ENCODE measurements at regions not wholly inside any gene's neighbourhood (a gene's known extent, or its start where the extent isn't known, plus 50 kb on each side); places are given as distances from the start of the nearest gene placed in this dataset.

DNA sequence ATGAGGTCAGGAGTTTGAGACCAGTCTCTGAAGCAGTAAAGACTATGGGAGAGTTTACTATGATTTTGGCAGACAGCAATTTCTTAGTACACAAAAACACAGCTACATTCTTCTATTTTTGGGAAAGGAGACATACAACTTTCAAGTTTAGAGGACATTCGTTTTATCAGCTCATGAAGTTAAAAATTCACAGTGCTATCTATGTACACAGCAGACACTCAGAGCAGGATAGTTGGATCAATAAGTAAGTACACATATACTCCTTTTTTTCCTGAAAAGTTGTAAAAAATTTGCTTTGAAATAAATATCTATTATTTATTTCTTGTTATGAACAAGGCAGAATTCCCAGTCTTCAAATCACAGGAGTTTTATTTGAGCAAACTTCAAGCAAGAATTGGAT is 159.7 kb downstream of the SERPINI1 start:
- no peak for FAIRE-seq

DNA sequence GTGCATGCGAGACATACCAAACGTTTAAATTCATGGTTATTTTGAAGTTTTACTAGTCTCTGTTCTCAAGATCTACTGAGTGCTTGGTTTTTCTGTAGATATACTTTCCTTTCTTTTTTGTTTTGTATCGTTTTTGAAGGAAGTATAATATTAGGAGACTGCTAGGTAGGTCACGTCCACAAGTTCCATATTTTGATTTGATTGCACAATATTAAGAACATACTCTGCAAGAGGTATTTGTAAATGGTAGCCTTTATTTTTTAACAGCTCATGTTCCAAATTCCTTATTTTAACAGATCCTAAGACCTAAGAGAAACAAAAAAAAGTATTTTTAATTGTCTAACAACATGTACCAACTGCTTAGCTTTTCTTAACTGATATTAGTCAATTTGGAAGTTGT is 156.7 kb downstream of the SERPINI1 start:
- no peak for FAIRE-seq

DNA sequence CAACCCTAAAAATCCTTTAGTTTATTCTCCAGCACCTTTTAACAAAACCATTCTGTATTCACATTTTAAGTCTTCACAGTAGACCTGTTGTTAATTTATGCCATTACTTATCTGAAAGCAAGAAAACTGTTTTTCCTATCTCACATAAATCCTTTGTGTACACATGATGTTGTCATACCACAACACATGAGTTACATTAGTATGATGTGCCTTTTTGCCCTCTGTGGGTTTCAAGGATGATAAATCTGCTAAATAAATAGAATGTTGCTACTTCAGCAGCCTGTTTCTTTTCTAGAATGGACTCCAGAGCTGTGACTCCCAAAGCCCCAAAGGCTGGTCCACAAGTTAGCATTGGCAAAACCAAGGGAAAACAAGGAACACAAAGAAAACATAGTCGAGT is 151.6 kb downstream of the SERPINI1 start:
- FAIRE-seq: no peak

DNA sequence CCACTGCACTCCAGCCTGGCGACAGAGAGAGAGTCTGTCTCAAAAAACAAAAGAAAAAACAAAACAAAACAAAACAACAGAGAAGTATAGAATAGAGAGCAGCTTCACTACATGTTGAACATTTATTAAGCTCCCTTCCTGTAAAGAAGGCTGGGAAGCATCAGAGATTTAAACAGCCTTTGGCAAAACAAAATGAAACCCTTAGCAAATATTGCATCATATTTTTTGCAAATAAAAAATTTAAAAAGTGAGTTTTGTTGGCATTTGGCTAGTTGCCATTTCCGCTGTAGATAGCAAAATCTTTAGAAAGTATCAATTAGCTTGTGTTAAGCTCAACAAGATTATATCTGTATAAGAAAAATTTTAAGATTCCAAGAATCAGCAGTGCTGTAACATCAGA is 151.2 kb downstream of the SERPINI1 start:
- no peak for FAIRE-seq

DNA sequence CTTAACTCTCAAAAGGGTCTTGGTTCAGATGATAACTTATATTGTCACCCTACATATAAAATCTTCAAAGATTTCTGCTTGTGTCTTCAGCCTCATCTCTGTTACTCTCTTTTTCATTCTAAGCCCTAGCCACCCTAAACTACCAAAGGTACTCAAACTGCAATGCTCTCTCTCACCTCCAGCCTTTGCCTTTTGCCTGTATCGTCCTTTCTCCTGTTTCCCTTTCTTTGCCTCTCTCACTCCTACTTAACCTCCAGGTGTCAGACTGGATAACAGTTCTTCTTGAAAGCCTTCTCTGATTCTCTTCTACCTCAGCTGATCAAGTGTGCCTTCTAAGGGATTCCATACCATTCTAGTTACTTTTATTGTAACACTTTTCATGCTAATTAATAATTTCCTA is 149.8 kb downstream of the SERPINI1 start:
- FAIRE-seq: no peak

DNA sequence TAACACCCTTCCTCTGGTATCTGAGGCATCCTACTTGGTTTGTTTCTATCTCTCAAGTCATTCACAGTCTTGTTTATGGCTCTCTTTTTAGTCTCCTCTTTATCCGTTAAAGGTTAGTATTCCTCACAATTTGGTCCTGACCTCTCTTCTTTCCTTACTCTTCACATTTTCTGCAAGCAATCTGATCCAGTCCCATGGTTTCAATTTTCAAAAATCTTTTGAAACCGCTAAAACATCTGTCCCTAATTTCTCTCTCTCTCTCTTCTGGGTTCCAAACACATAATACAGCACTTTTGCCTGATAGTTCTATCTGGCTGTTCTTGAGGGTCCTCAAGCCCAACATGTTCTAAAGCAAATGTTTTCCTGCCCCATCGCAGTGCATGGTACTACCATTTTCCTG is 149.0 kb downstream of the SERPINI1 start:
- no peak for FAIRE-seq

DNA sequence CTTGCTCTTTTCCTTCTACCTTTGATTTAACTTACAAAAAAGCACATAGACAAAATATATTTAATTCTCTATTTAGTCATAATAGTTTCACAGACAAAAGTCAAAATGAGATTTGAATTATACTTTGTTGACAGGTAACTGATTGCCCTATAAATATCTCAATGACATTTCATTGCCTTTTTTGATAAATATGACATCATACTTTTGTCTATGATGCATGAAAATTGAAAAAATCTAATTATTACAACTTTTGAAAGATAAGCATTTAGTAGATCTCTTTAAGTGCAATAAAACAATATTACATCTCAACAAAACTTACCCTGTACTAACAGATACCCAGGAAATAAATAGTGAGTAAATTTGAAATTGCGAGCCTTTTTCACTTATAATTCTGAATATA is 147.9 kb downstream of the SERPINI1 start:
- no peak for FAIRE-seq

DNA sequence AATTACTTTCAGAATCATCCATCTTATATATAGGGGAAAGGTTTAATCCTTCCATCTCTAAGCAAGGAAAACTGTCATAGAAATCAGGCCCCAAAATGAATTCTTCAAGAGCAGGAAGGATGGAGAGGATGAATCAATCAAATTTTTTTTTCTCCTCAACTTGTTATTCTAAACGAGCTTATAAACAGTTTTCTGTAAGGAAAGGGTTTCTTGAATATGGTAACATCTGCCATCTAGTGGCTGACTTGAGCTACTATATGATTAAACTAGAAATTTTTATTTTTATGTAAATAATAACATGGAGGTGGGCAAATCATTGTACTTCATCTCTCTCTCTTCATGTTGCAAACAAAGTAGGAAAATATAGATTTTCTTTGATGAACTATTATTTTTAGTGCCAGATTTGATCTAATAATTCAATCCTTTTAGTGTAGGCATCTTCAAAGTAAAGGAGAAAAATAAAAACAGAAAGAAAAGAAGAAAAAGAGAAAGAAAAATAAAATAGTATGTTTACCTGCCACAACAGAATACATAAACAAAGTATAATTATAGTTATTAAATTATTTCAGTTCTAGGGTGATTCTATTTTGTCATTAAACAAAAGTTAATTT is 146.6 kb downstream of the SERPINI1 start:
- FAIRE-seq: peak; percentile 82

DNA sequence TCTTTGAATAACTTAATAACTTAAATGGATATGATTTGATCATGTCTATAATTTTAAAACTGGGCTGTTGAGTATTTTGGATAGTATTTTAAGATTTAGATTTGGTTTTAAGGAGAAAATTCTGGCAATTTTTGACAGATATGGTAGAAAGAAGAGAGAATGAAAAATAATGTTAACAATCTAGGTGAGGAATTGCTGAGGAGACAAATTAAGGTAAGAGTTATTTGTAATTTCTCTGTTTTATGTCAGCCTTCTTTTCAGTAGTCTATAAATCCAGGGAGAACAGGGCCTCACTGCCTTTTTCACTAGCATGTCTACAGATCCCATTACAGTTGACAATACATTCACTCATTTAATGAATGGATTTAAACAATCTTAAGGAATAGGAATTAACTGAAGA is 144.7 kb downstream of the SERPINI1 start:
- FAIRE-seq: no peak

DNA sequence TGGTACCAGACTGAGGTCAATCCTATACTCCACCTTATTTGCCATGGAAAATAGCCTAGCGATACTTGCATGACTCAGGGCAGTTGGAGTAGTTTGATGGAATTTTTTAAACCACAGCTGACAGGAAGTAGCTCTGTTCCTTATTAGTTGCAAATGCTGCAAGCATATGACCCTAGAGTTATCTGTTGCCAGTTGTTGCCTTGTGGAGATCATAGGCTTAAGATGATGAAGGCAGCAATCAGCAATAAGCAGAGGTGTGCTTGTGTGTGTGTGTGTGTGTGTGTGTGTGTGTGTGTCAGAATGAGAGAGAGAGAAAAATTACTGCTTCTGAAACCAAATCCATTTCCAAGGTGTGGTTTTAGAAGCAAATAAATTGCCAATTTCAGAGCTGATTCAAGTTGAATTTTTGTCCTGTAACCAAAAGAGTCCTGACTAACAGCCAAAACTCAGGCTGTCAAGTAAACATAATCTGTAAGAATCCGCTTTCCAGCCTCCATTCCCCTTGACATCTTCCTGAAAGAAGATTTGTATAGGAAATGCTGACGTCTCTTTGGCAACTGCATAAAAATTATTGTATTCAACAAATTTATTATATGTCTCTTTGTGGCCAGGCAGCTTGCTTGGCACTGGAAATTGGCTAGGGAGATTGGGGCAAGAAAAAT is 141.2 kb downstream of the SERPINI1 start:
- FAIRE-seq: no peak

Measured in TTC549 (cell line).